T-helper 2 cell treated with Interferon-gamma antibody and Interleukin-4, amounts not matched to agents 100 ng/mL and 5 ng/mL, for 36 hours (primary cell): ENCODE measurements at regions not wholly inside any gene's neighbourhood (a gene's known extent, or its start where the extent isn't known, plus 50 kb on each side); places are given as distances from the start of the nearest gene placed in this dataset.

Experiments used
- intact Hi-C: fragments of 100-400 bp; cut with micrococcal nuclease; formaldehyde crosslinking; loops from one replicate; pipeline ENCODE4 v1.15.1; 2023

- intact Hi-C loops: no loop called here
Observed at GRCh38 chr15:79657722-79658121, 225.6 kb downstream of the MINAR1 start.

- intact Hi-C loops: no loop called here
Observed at GRCh38 chr15:79659691-79660090, 227.6 kb downstream of the MINAR1 start.

GRCh38 chr15:79661411-79661810, 229.3 kb downstream of the MINAR1 start:
- intact Hi-C loops: no loop called here

GRCh38 chr15:79673416-79674123, 223.2 kb downstream of the MTHFS start:
- intact Hi-C loops: no loop called here

GRCh38 chr15:79674124-79674465, 222.7 kb downstream of the MTHFS start:
- intact Hi-C loops: no loop called here

- intact Hi-C loops: no loop called here
Observed at GRCh38 chr15:79675982-79676381, 220.8 kb downstream of the MTHFS start.

GRCh38 chr15:79676621-79677020, 220.2 kb downstream of the MTHFS start:
- intact Hi-C loops: no loop called here

GRCh38 chr15:79677241-79677640, 219.6 kb downstream of the MTHFS start:
- intact Hi-C loops: no loop called here

- intact Hi-C loops: no loop called here
Observed at GRCh38 chr15:79678032-79678701, 218.6 kb downstream of the MTHFS start.

GRCh38 chr15:79680720-79681119, 216.1 kb downstream of the MTHFS start:
- intact Hi-C loops: no loop called here

- intact Hi-C loops: no loop called here
Observed at GRCh38 chr15:79682285-79682684, 214.5 kb downstream of the MTHFS start.

GRCh38 chr15:79682851-79683288, 213.9 kb downstream of the MTHFS start:
- intact Hi-C loops: no loop called here

GRCh38 chr15:79689030-79689429, 207.8 kb downstream of the MTHFS start:
- intact Hi-C loops: no loop called here

GRCh38 chr15:79700951-79701480, 195.8 kb downstream of the MTHFS start:
- intact Hi-C loops: no loop called here

GRCh38 chr15:79702621-79703020, 194.2 kb downstream of the MTHFS start:
- intact Hi-C loops: no loop called here

GRCh38 chr15:79721256-79721655, 175.6 kb downstream of the MTHFS start:
- intact Hi-C loops: no loop called here

- intact Hi-C loops: no loop called here
Observed at GRCh38 chr15:79724312-79724711, 172.5 kb downstream of the MTHFS start.

GRCh38 chr15:79724804-79725203, 172.0 kb downstream of the MTHFS start:
- intact Hi-C loops: no loop called here

- intact Hi-C loops: no loop called here
Observed at GRCh38 chr15:79728867-79729266, 167.9 kb downstream of the MTHFS start.

GRCh38 chr15:79736435-79737000, 160.3 kb downstream of the MTHFS start:
- intact Hi-C loops: no loop called here

- intact Hi-C loops: no loop called here
Observed at GRCh38 chr15:79738143-79738542, 158.7 kb downstream of the MTHFS start.

GRCh38 chr15:79740561-79740960, 156.3 kb downstream of the MTHFS start:
- intact Hi-C loops: no loop called here

GRCh38 chr15:79743032-79743431, 153.8 kb downstream of the MTHFS start:
- intact Hi-C loops: no loop called here
